Panc1 (cell line): ENCODE measurements at regions not wholly inside any gene's neighbourhood (a gene's known extent, or its start where the extent isn't known, plus 50 kb on each side); places are given as distances from the start of the nearest gene placed in this dataset.

Experiments used
- POLR2AphosphoS5 ChIP-seq: IDR thresholded peaks from 2 replicates; pipeline ENCODE4 v1.6.1; 2012; ENCODE audit warnings: mild to moderate bottlenecking, low read depth, low read length, moderate library complexity
- TF ChIP-seq, protein P1 (sequence below): fragments of 450-650 bp; IDR thresholded peaks from 2 replicates; pipeline ENCODE4 v1.5.1; 2017; ENCODE audit warnings: mild to moderate bottlenecking
- TF ChIP-seq, protein P2 (sequence below), 2 experiments: IDR thresholded peaks; 2 replicates each; pipeline ENCODE4 v1.6.1; 2011 to 2012; ENCODE audit warnings: low read depth in 2 of 2, control low read depth in 1 of 2, low read length in 1 of 2, mild to moderate bottlenecking in 1 of 2, moderate library complexity in 1 of 2; ENCODE audit not compliant: insufficient read depth in 1 of 2

DNA sequence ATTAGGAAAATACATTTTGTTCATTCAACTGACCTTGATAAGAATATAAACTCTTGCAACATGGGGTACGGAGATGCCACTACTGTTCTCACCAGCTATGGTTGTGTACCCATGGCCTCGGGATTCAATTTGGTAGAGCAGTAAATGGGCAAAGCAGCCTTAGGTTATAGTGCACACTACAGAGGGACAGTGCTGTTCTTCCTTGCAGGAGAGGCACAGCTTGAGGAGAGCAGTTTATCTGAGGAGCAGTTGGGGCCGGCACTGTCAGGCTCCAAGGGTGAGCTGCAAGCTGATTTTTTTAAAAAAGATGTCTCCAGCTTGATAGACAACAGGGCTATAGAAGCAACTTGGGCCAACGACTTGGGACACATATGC is 82.4 kb downstream of the SLC35B3 start:
- TF ChIP-seq, protein P1, sequence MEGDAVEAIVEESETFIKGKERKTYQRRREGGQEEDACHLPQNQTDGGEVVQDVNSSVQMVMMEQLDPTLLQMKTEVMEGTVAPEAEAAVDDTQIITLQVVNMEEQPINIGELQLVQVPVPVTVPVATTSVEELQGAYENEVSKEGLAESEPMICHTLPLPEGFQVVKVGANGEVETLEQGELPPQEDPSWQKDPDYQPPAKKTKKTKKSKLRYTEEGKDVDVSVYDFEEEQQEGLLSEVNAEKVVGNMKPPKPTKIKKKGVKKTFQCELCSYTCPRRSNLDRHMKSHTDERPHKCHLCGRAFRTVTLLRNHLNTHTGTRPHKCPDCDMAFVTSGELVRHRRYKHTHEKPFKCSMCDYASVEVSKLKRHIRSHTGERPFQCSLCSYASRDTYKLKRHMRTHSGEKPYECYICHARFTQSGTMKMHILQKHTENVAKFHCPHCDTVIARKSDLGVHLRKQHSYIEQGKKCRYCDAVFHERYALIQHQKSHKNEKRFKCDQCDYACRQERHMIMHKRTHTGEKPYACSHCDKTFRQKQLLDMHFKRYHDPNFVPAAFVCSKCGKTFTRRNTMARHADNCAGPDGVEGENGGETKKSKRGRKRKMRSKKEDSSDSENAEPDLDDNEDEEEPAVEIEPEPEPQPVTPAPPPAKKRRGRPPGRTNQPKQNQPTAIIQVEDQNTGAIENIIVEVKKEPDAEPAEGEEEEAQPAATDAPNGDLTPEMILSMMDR, result no peak
- TF ChIP-seq, protein P2, sequence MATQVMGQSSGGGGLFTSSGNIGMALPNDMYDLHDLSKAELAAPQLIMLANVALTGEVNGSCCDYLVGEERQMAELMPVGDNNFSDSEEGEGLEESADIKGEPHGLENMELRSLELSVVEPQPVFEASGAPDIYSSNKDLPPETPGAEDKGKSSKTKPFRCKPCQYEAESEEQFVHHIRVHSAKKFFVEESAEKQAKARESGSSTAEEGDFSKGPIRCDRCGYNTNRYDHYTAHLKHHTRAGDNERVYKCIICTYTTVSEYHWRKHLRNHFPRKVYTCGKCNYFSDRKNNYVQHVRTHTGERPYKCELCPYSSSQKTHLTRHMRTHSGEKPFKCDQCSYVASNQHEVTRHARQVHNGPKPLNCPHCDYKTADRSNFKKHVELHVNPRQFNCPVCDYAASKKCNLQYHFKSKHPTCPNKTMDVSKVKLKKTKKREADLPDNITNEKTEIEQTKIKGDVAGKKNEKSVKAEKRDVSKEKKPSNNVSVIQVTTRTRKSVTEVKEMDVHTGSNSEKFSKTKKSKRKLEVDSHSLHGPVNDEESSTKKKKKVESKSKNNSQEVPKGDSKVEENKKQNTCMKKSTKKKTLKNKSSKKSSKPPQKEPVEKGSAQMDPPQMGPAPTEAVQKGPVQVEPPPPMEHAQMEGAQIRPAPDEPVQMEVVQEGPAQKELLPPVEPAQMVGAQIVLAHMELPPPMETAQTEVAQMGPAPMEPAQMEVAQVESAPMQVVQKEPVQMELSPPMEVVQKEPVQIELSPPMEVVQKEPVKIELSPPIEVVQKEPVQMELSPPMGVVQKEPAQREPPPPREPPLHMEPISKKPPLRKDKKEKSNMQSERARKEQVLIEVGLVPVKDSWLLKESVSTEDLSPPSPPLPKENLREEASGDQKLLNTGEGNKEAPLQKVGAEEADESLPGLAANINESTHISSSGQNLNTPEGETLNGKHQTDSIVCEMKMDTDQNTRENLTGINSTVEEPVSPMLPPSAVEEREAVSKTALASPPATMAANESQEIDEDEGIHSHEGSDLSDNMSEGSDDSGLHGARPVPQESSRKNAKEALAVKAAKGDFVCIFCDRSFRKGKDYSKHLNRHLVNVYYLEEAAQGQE (IDR thresholded peaks at IDR 0.05; ENCODE audit: insufficient read depth in 1 of 2, low read depth in 2 of 2, low read length in 1 of 2), result no peak
- TF ChIP-seq POLR2AphosphoS5, result no peak
